IMR-90 (cell line): ENCODE measurements at regions not wholly inside any gene's neighbourhood (a gene's known extent, or its start where the extent isn't known, plus 50 kb on each side); places are given as distances from the start of the nearest gene placed in this dataset.
A peak's percentile ranks its signal among the peaks of the same experiment; 100 is the strongest.

Source experiments
- ATAC-seq: fragments of 200-7000 bp; cut with Tn5 transposase; 2 replicates; pipeline ENCODE4 v1.9.1; 2020; ENCODE audit warnings: low read depth, mild to moderate bottlenecking, moderate library complexity
- BruUV-seq: library from RNA; stranded (reverse); fragments of 400-500 nt; replicated peaks from 2 replicates; lab custom pipeline; 2021; lab: Mats Ljungman, UMichigan
- CTCF ChIA-PET: fragments of 300-600 bp; formaldehyde crosslinking; extraction: SDS; loops from one replicate; lab custom pipeline; 2021; ENCODE audit warnings: antibody characterized with exemption; lab: Yijun Ruan, JAX
- POLR2A ChIA-PET: fragments of 300-600 bp; sonication (Branson Sonifier 250); formaldehyde crosslinking; loops from one replicate; lab custom pipeline; 2022; ENCODE audit warnings: antibody characterized with exemption; ENCODE audit not compliant: unreplicated experiment; lab: Charles Lee
- DNase-seq: peaks from one replicate; pipeline ENCODE4 v3.0.0; 2013
- H2AFZ ChIP-seq: replicated peaks from 2 replicates; pipeline ENCODE3; 2013; ENCODE audit warnings: low read length, mild to moderate bottlenecking; ENCODE audit not compliant: poor library complexity
- H2AK5ac ChIP-seq: 2 replicates; pipeline ENCODE4 v1.6.1; 2013; ENCODE audit warnings: low read depth, low read length, inconsistent platforms
- H2AK9ac ChIP-seq: replicated peaks from 2 replicates; pipeline ENCODE3; 2013; ENCODE audit warnings: mild to moderate bottlenecking, low read depth, low read length, moderate library complexity; ENCODE audit not compliant: poor library complexity
- H2BK120ac ChIP-seq: 2 replicates; pipeline ENCODE4 v1.6.1; 2013; ENCODE audit warnings: low read depth, low read length, inconsistent platforms
- H2BK15ac ChIP-seq: 3 replicates; pipeline ENCODE4 v1.6.1; 2013; ENCODE audit warnings: low read depth, low read length, inconsistent platforms
- H2BK20ac ChIP-seq: 2 replicates; pipeline ENCODE4 v1.6.1; 2013; ENCODE audit warnings: low read depth, mild to moderate bottlenecking, inconsistent platforms, low read length, moderate library complexity
- H2BK5ac ChIP-seq: 2 replicates; pipeline ENCODE4 v1.6.1; 2013; ENCODE audit warnings: mild to moderate bottlenecking, low read depth, low read length, inconsistent platforms; ENCODE audit not compliant: poor library complexity, severe bottlenecking
- H3K14ac ChIP-seq: replicated peaks from 2 replicates; pipeline ENCODE4 v1.6.1; 2013; ENCODE audit warnings: low read depth, low read length, inconsistent platforms
- H3K18ac ChIP-seq: 2 replicates; pipeline ENCODE4 v1.6.1; 2013; ENCODE audit warnings: low read depth, low read length, control low read depth
- H3K23ac ChIP-seq: 2 replicates; pipeline ENCODE4 v1.6.1; 2013; ENCODE audit warnings: low read depth, low read length, inconsistent platforms
- H3K27ac ChIP-seq: 2 replicates; pipeline ENCODE4 v1.5.1; 2013; ENCODE audit warnings: mild to moderate bottlenecking, control low read depth, low read length; ENCODE audit not compliant: insufficient read depth
- H3K27me3 ChIP-seq: 2 replicates; pipeline ENCODE4 v1.6.1; 2013; ENCODE audit warnings: low read length; ENCODE audit not compliant: control insufficient read depth, insufficient read depth
- H3K36me3 ChIP-seq: 2 replicates; pipeline ENCODE4 v1.6.1; 2013; ENCODE audit warnings: low read length, mixed read lengths; ENCODE audit not compliant: control insufficient read depth, insufficient read depth
- H3K4ac ChIP-seq: 2 replicates; pipeline ENCODE4 v1.6.1; 2013; ENCODE audit warnings: low read depth, low read length, inconsistent platforms
- H3K4me1 ChIP-seq: 2 replicates; pipeline ENCODE4 v1.6.1; 2013; ENCODE audit warnings: low read length, mixed read lengths; ENCODE audit not compliant: control insufficient read depth, insufficient read depth
- H3K4me2 ChIP-seq: 2 replicates; pipeline ENCODE4 v1.6.1; 2013; ENCODE audit warnings: low read depth, mild to moderate bottlenecking, control low read depth, low read length, moderate library complexity
- H3K4me3 ChIP-seq: 2 replicates; pipeline ENCODE4 v1.5.1; 2013; ENCODE audit warnings: low read depth, mild to moderate bottlenecking, control low read depth, low read length, moderate library complexity; ENCODE audit not compliant: insufficient read depth
- H3K56ac ChIP-seq: 2 replicates; pipeline ENCODE4 v1.6.1; 2013; ENCODE audit warnings: low read length, inconsistent platforms; ENCODE audit not compliant: insufficient read depth; ENCODE audit errors: extremely low read depth
- H3K79me1 ChIP-seq, 2 experiments: 2 replicates each; pipeline ENCODE4 v1.6.1; 2013; ENCODE audit warnings: low read length in 2 of 2, inconsistent platforms in 1 of 2, low read depth in 1 of 2
- H3K9ac ChIP-seq: 2 replicates; pipeline ENCODE4 v1.6.1; 2013; ENCODE audit warnings: low read depth, low read length, control low read depth
- H3K9me1 ChIP-seq: 2 replicates; pipeline ENCODE4 v1.6.1; 2013; ENCODE audit warnings: low read length, inconsistent platforms; ENCODE audit not compliant: insufficient read depth
- H3K9me3 ChIP-seq: 2 replicates; pipeline ENCODE4 v1.6.1; 2013; ENCODE audit warnings: low read length; ENCODE audit not compliant: control insufficient read depth, insufficient read depth
- H4K20me1 ChIP-seq: 2 replicates; pipeline ENCODE4 v1.6.1; 2013; ENCODE audit warnings: low read length, inconsistent platforms; ENCODE audit not compliant: insufficient read depth
- H4K5ac ChIP-seq: 2 replicates; pipeline ENCODE4 v1.6.1; 2013; ENCODE audit warnings: mild to moderate bottlenecking, low read depth, low read length, control low read depth
- H4K8ac ChIP-seq, 2 experiments: 2 replicates each; pipeline ENCODE4 v1.6.1; 2013; ENCODE audit warnings: low read depth in 2 of 2, low read length in 2 of 2, control low read depth in 1 of 2, inconsistent platforms in 1 of 2
- H4K91ac ChIP-seq: 2 replicates; pipeline ENCODE4 v1.6.1; 2013; ENCODE audit warnings: low read depth, low read length, inconsistent platforms; ENCODE audit not compliant: insufficient read depth
- FOS ChIP-seq: fragments of 150-350 bp; IDR thresholded peaks from 2 replicates; pipeline ENCODE4 v1.6.1; 2016; ENCODE audit warnings: low read depth, low read length
- MAFK ChIP-seq: IDR thresholded peaks from 2 replicates; pipeline ENCODE4 v1.6.1; 2012; ENCODE audit warnings: low read depth, low read length, improper control_type of control experiment
- NFE2L2 ChIP-seq: fragments of 150-350 bp; IDR thresholded peaks from 2 replicates; pipeline ENCODE4 v1.6.1; 2016; ENCODE audit warnings: low read depth, mild to moderate bottlenecking, low read length
- RAD21 ChIP-seq: IDR thresholded peaks from 2 replicates; pipeline ENCODE4 v1.6.1; 2012; ENCODE audit warnings: low read length, improper control_type of control experiment
- WGBS, 2 experiments: methylation state at CpG; one replicate each; pipeline versions ENCODE4 v1.1.5 to v1.1.7; 2013; ENCODE audit warnings: missing lambda C conversion rate in 2 of 2; ENCODE audit not compliant: insufficient read length in 1 of 2; ENCODE audit errors: extremely low coverage in 2 of 2; 5-methylcytosine and 5-hydroxymethylcytosine counted together
- dilution Hi-C: fragments of 300-500 bp; cut with HindIII; formaldehyde crosslinking; loops from one replicate; pipeline ENCODE4 v1.14.3; 2018; ENCODE audit warnings: low sequenced_read_pairs; ENCODE audit not compliant: unreplicated experiment
- in situ Hi-C: fragments of 300-500 bp; cut with MboI; formaldehyde crosslinking; loops from 3 replicates; pipeline ENCODE4 v1.14.3; 2019; ENCODE audit warnings: low sequenced_read_pairs, inconsistent platforms, mixed read lengths
- intact Hi-C: fragments of 100-400 bp; cut with micrococcal nuclease; formaldehyde crosslinking; loops from 2 replicates; pipeline ENCODE4 v1.10.0; 2022
- TF ChIP-seq, protein P1 (sequence below): fragments of 150-350 bp; IDR thresholded peaks from 2 replicates; pipeline ENCODE4 v1.6.1; 2016; ENCODE audit warnings: low read depth, mild to moderate bottlenecking, low read length, moderate library complexity, borderline replicate concordance
- TF ChIP-seq, protein P2 (sequence below): conservative IDR thresholded peaks from 2 replicates; pipeline ENCODE4 v1.5.1; 2012; ENCODE audit warnings: mild to moderate bottlenecking, low read depth, low read length, improper control_type of control experiment

- no peaks in the 10 kb centered on the region for H4K20me1 ChIP-seq
- H4K8ac ChIP-seq: no peak overlapping the region
- H3K9me3 ChIP-seq: no peaks in the 10 kb centered on the region
- no peak overlapping the region for H2AFZ ChIP-seq
- 0 out of 2 replicates have a peak overlapping the region, but pooled peaks have one; percentile 7 for H3K23ac ChIP-seq
- H2AK9ac ChIP-seq: no peak overlapping the region
- CTCF ChIA-PET: no interaction called here
- 60% methylated on average over 1 of the region's 3 CpGs; no CpG with 5 or more reads in 1 of the 2 experiments for WGBS, 2 experiments
- ATAC-seq: no peak
- BruUV-seq: no TSS peak
- H3K4me1 ChIP-seq: peaks cover 6% of the 10 kb centered on the region
- H4K5ac ChIP-seq: no peak overlapping the region
- H3K56ac ChIP-seq: no peak overlapping the region
- H4K91ac ChIP-seq: peak overlapping the region; percentile 37; the same call in 1 of the 2 replicates
- H3K27me3 ChIP-seq: no peaks in the 10 kb centered on the region
- H3K4ac ChIP-seq: 0 out of 2 replicates have a peak overlapping the region, but pooled peaks have one; percentile 37
- intact Hi-C loops (loop anchor here (10.0 kb wide), 1 partner anchor 666 kb away; no protein-coding TSS in a partner anchor), in situ Hi-C loops (no loop called here), dilution Hi-C loops (no loop called here)
- TF ChIP-seq RAD21: no peak
- no peak for TF ChIP-seq NFE2L2
- TF ChIP-seq, protein P1, sequence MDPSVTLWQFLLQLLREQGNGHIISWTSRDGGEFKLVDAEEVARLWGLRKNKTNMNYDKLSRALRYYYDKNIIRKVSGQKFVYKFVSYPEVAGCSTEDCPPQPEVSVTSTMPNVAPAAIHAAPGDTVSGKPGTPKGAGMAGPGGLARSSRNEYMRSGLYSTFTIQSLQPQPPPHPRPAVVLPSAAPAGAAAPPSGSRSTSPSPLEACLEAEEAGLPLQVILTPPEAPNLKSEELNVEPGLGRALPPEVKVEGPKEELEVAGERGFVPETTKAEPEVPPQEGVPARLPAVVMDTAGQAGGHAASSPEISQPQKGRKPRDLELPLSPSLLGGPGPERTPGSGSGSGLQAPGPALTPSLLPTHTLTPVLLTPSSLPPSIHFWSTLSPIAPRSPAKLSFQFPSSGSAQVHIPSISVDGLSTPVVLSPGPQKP: no peak
- TF ChIP-seq FOS: no peak
- TF ChIP-seq MAFK: no peak
- TF ChIP-seq, protein P2, sequence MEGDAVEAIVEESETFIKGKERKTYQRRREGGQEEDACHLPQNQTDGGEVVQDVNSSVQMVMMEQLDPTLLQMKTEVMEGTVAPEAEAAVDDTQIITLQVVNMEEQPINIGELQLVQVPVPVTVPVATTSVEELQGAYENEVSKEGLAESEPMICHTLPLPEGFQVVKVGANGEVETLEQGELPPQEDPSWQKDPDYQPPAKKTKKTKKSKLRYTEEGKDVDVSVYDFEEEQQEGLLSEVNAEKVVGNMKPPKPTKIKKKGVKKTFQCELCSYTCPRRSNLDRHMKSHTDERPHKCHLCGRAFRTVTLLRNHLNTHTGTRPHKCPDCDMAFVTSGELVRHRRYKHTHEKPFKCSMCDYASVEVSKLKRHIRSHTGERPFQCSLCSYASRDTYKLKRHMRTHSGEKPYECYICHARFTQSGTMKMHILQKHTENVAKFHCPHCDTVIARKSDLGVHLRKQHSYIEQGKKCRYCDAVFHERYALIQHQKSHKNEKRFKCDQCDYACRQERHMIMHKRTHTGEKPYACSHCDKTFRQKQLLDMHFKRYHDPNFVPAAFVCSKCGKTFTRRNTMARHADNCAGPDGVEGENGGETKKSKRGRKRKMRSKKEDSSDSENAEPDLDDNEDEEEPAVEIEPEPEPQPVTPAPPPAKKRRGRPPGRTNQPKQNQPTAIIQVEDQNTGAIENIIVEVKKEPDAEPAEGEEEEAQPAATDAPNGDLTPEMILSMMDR: no peak
- no peak overlapping the region for H3K27ac ChIP-seq
- H3K9ac ChIP-seq: no peak overlapping the region
- H2BK20ac ChIP-seq: no peak overlapping the region
- no peaks in the 10 kb centered on the region for H3K36me3 ChIP-seq
- H3K9me1 ChIP-seq: peaks cover 1% of the 10 kb centered on the region; the same call in 1 of the 2 replicates
- H2BK120ac ChIP-seq: 0 out of 2 replicates have a peak overlapping the region, but pooled peaks have one; percentile 21
- H3K14ac ChIP-seq: no peak overlapping the region; the same call in 1 of the 2 replicates
- POLR2A ChIA-PET: no interaction called here
- 0 out of 3 replicates have a peak overlapping the region, but pooled peaks have one; percentile 54 for H2BK15ac ChIP-seq
- H2AK5ac ChIP-seq: no peak overlapping the region
- H3K4me2 ChIP-seq: no peak overlapping the region
- no peak overlapping the region for H2BK5ac ChIP-seq
- H3K18ac ChIP-seq: no peak overlapping the region
- no peak for DNase-seq
- no peak overlapping the region for H3K4me3 ChIP-seq
- H3K79me1 ChIP-seq: no peaks in the 10 kb centered on the region
These were observed 251.0 kb downstream of the CDH11 start for GRCh38 chr16:64870859-64871258.
